PC-3 (cell line): ENCODE measurements at regions not wholly inside any gene's neighbourhood (a gene's known extent, or its start where the extent isn't known, plus 50 kb on each side); places are given as distances from the start of the nearest gene placed in this dataset.
A peak's percentile ranks its signal among the peaks of the same experiment; 100 is the strongest.

Source experiments
- ATAC-seq: fragments of 200-7000 bp; cut with Tn5 transposase; 2 replicates; pipeline ENCODE4 v1.9.1; 2020; ENCODE audit warnings: mild to moderate bottlenecking, moderate library complexity
- BruUV-seq: library from RNA; stranded (reverse); fragments of 400-500 nt; replicated peaks from 2 replicates; lab custom pipeline; 2021; lab: Mats Ljungman, UMichigan
- CTCF ChIA-PET: fragments of 300-600 bp; sonication (Branson Sonifier 250); formaldehyde crosslinking; loops from one replicate; lab custom pipeline; 2022; ENCODE audit warnings: antibody characterized with exemption; lab: Charles Lee
- POLR2A ChIA-PET: fragments of 300-600 bp; sonication (Branson Sonifier 250); formaldehyde crosslinking; loops from one replicate; lab custom pipeline; 2022; ENCODE audit warnings: antibody characterized with exemption; ENCODE audit not compliant: unreplicated experiment; lab: Charles Lee
- DNase-seq: peaks from one replicate; pipeline ENCODE4 v3.0.0-alpha.2; 2015
- H2AFZ ChIP-seq: fragments of 300-600 bp; sonication (generic); 2 replicates; pipeline ENCODE4 v1.6.0; 2016; ENCODE audit warnings: antibody characterized with exemption, low read length
- H3F3A ChIP-seq: fragments of 300-600 bp; sonication (generic); one replicate; pipeline ENCODE4 v1.6.0; 2017; ENCODE audit warnings: antibody characterized with exemption, low read length, control low read depth, mild to moderate bottlenecking; ENCODE audit not compliant: unreplicated experiment
- H3K27ac ChIP-seq: fragments of 300-600 bp; sonication (generic); 2 replicates; pipeline ENCODE4 v1.5.1; 2016; ENCODE audit warnings: mild to moderate bottlenecking, low read length
- H3K27me3 ChIP-seq: fragments of 300-600 bp; sonication (generic); 2 replicates; pipeline ENCODE4 v1.6.1; 2016; ENCODE audit warnings: low read length, mixed read lengths
- H3K36me3 ChIP-seq: fragments of 300-600 bp; sonication (generic); 2 replicates; pipeline ENCODE4 v1.6.1; 2016; ENCODE audit warnings: low read depth, mixed run types, low read length, mixed read lengths
- H3K4me1 ChIP-seq: fragments of 300-600 bp; sonication (generic); 2 replicates; pipeline ENCODE4 v1.5.1; 2016; ENCODE audit warnings: low read length; ENCODE audit not compliant: insufficient read depth
- H3K4me2 ChIP-seq: fragments of 300-600 bp; sonication (generic); 2 replicates; pipeline ENCODE4 v1.6.0; 2016; ENCODE audit warnings: low read length
- H3K4me3 ChIP-seq: fragments of 300-600 bp; sonication (generic); 2 replicates; pipeline ENCODE4 v1.5.1; 2016; ENCODE audit warnings: mild to moderate bottlenecking, low read length, mixed read lengths
- H3K79me2 ChIP-seq: fragments of 300-600 bp; sonication (generic); 2 replicates; pipeline ENCODE4 v1.6.1; 2017; ENCODE audit warnings: low read length, mixed read lengths
- H3K9ac ChIP-seq: fragments of 300-600 bp; sonication (generic); 2 replicates; pipeline ENCODE4 v1.6.0; 2016; ENCODE audit warnings: mild to moderate bottlenecking, low read length
- H3K9me2 ChIP-seq: fragments of 300-600 bp; sonication (generic); replicated peaks from 2 replicates; pipeline ENCODE4 v1.6.1; 2016; ENCODE audit warnings: mixed run types, low read length, mixed read lengths
- H3K9me3 ChIP-seq: fragments of 300-600 bp; sonication (generic); 2 replicates; pipeline ENCODE4 v1.6.1; 2016; ENCODE audit warnings: low read length, mixed read lengths
- H4K20me1 ChIP-seq: fragments of 300-600 bp; sonication (generic); 2 replicates; pipeline ENCODE4 v1.6.1; 2016; ENCODE audit warnings: low read length, mixed read lengths
- CTCF ChIP-seq: fragments of 300-600 bp; sonication (generic); conservative IDR thresholded peaks from 2 replicates; pipeline ENCODE4 v1.5.1; 2017; ENCODE audit warnings: antibody characterized with exemption, low read depth, mild to moderate bottlenecking, low read length
- EZH2 ChIP-seq: fragments of 300-600 bp; sonication (generic); IDR thresholded peaks from one replicate; pipeline ENCODE4 v1.6.1; 2017; ENCODE audit warnings: antibody characterized with exemption, mild to moderate bottlenecking, low read length; ENCODE audit not compliant: unreplicated experiment
- EZH2phosphoT487 ChIP-seq: fragments of 300-600 bp; sonication (generic); IDR thresholded peaks from 2 replicates; pipeline ENCODE4 v1.6.1; 2018; ENCODE audit warnings: mild to moderate bottlenecking, antibody characterized with exemption, low read length, borderline replicate concordance
- intact Hi-C: fragments of 100-400 bp; cut with micrococcal nuclease; formaldehyde crosslinking; loops from 2 replicates; pipeline ENCODE4 v1.9.0; 2023

- no peak for DNase-seq
- no TSS peak for BruUV-seq
- CTCF ChIA-PET: no interaction called here
Observed at GRCh38 chr1:29743264-29743663, 506.9 kb downstream of the PTPRU start.

GRCh38 chr1:29739176-29739575 is 502.9 kb downstream of the PTPRU start:
- Histone ChIP-seq H3K4me1 (no peaks in the 10 kb centered on the region), H3K9me3 (no peaks in the 10 kb centered on the region), H3K79me2 (no peaks in the 10 kb centered on the region), H3F3A (no peaks in the 10 kb centered on the region), H3K27me3 (peaks cover 31% of the 10 kb centered on the region), H3K9me2 (no peaks in the 10 kb centered on the region), H3K36me3 (no peaks in the 10 kb centered on the region), H2AFZ (no peak overlapping the region), H3K4me3 (no peak overlapping the region), H3K9ac (no peak overlapping the region), H3K4me2 (no peak overlapping the region), H3K27ac (no peak overlapping the region), H4K20me1 (no peaks in the 10 kb centered on the region)
- TF ChIP-seq EZH2phosphoT487: no peak
- TF ChIP-seq CTCF: no peak
- no peak for TF ChIP-seq EZH2
- intact Hi-C loops: no loop called here
- ChIA-PET CTCF (no interaction called here), POLR2A (no interaction called here)
- DNase-seq (no peak), ATAC-seq (no peak)
- BruUV-seq: no TSS peak

More at GRCh38 chr1:29743264-29743663, 506.9 kb downstream of the PTPRU start:
- H3K27me3 ChIP-seq: peaks cover 31% of the 10 kb centered on the region
- H3K4me1 ChIP-seq: no peaks in the 10 kb centered on the region
- H3K36me3 ChIP-seq: no peaks in the 10 kb centered on the region
- no peaks in the 10 kb centered on the region for H4K20me1 ChIP-seq
- intact Hi-C loops: no loop called here
- H3K9ac ChIP-seq: no peak overlapping the region
- H3K4me3 ChIP-seq: no peak overlapping the region
- ATAC-seq: no peak
- H3K27ac ChIP-seq: no peak overlapping the region
- no peaks in the 10 kb centered on the region for H3K79me2 ChIP-seq
- POLR2A ChIA-PET: no interaction called here
- no peak for TF ChIP-seq CTCF
- TF ChIP-seq EZH2phosphoT487: no peak
- no peaks in the 10 kb centered on the region for H3K9me3 ChIP-seq
- no peaks in the 10 kb centered on the region for H3K9me2 ChIP-seq
- no peak overlapping the region for H2AFZ ChIP-seq
- H3K4me2 ChIP-seq: no peak overlapping the region
- no peaks in the 10 kb centered on the region for H3F3A ChIP-seq

- Histone ChIP-seq H3K9me2 (no peaks in the 10 kb centered on the region), H3K36me3 (no peaks in the 10 kb centered on the region), H3K9ac (no peak overlapping the region), H3K27me3 (peaks cover 17% of the 10 kb centered on the region), H3K9me3 (no peaks in the 10 kb centered on the region), H4K20me1 (no peaks in the 10 kb centered on the region), H2AFZ (no peak overlapping the region), H3K4me3 (no peak overlapping the region), H3F3A (no peaks in the 10 kb centered on the region), H3K79me2 (no peaks in the 10 kb centered on the region), H3K4me2 (no peak overlapping the region), H3K4me1 (no peaks in the 10 kb centered on the region), H3K27ac (no peak overlapping the region)
- no peak for TF ChIP-seq EZH2phosphoT487
- TF ChIP-seq EZH2: no peak
- TF ChIP-seq CTCF: no peak
- intact Hi-C loops: no loop called here
- CTCF ChIA-PET: no interaction called here
- BruUV-seq: no TSS peak
- no peak for ATAC-seq
- DNase-seq: peak; percentile 70
- POLR2A ChIA-PET: no interaction called here
Observed at GRCh38 chr1:29736582-29737188, 500.4 kb downstream of the PTPRU start.
